Neural cell (in vitro differentiated cells): ENCODE measurements at regions not wholly inside any gene's neighbourhood (a gene's known extent, or its start where the extent isn't known, plus 50 kb on each side); places are given as distances from the start of the nearest gene placed in this dataset.

Experiments
- CTCF ChIP-seq: fragments of 450-650 bp; IDR thresholded peaks from 2 replicates; pipeline ENCODE4 v1.5.1; 2014; ENCODE audit warnings: antibody characterized with exemption, mild to moderate bottlenecking, moderate library complexity; ENCODE audit not compliant: poor library complexity, severe bottlenecking
- EP300 ChIP-seq: fragments of 450-650 bp; conservative IDR thresholded peaks from 2 replicates; pipeline ENCODE4 v1.6.1; 2014; ENCODE audit warnings: antibody characterized with exemption, mild to moderate bottlenecking, moderate library complexity; ENCODE audit not compliant: poor library complexity, severe bottlenecking
- EZH2 ChIP-seq: fragments of 200-600, 300-800 bp; shearing (Covaris generic), sonication (generic); IDR thresholded peaks from 2 replicates; pipeline ENCODE4 v1.6.1; 2014; ENCODE audit warnings: antibody characterized with exemption, low read length, borderline replicate concordance, mild to moderate bottlenecking; ENCODE audit not compliant: insufficient read depth, poor library complexity, severe bottlenecking
- MXI1 ChIP-seq: fragments of 450-650 bp; conservative IDR thresholded peaks from 2 replicates; pipeline ENCODE4 v1.6.1; 2014; ENCODE audit warnings: antibody characterized with exemption, mild to moderate bottlenecking; ENCODE audit not compliant: poor library complexity, severe bottlenecking
- POLR2AphosphoS5 ChIP-seq: IDR thresholded peaks from 2 replicates; pipeline ENCODE4 v1.6.1; 2012
- RAD21 ChIP-seq: fragments of 450-650 bp; conservative IDR thresholded peaks from 2 replicates; pipeline ENCODE4 v1.6.1; 2014; ENCODE audit warnings: antibody characterized with exemption, mild to moderate bottlenecking, moderate library complexity
- SMC3 ChIP-seq: fragments of 450-650 bp; conservative IDR thresholded peaks from 2 replicates; pipeline ENCODE4 v1.6.1; 2014; ENCODE audit warnings: antibody characterized with exemption, mild to moderate bottlenecking, moderate library complexity; ENCODE audit not compliant: poor library complexity

- no peak for TF ChIP-seq POLR2AphosphoS5
- TF ChIP-seq CTCF: no peak
- no peak for TF ChIP-seq RAD21
- TF ChIP-seq SMC3: no peak
- TF ChIP-seq MXI1: no peak
- no peak for TF ChIP-seq EZH2
- TF ChIP-seq EP300: no peak
These were observed 563.9 kb upstream of the PSMD7 start for GRCh38 chr16:73732681-73733080.
